LNCaP clone FGC (cell line): ENCODE measurements at regions not wholly inside any gene's neighbourhood (a gene's known extent, or its start where the extent isn't known, plus 50 kb on each side); places are given as distances from the start of the nearest gene placed in this dataset.

Experiments
- DNase-seq: peaks from one replicate; pipeline ENCODE4 v3.0.0-alpha.2; 2011; ENCODE audit warnings: low read depth
- H3K4me3 ChIP-seq: 2 replicates; pipeline ENCODE4 v1.5.1; 2011; ENCODE audit warnings: mild to moderate bottlenecking, low read depth, low read length, control low read depth
- TF ChIP-seq, protein P1 (sequence below): IDR thresholded peaks from 2 replicates; pipeline ENCODE4 v1.5.1; 2012; ENCODE audit warnings: mild to moderate bottlenecking; ENCODE audit not compliant: control insufficient read depth, insufficient read depth; ENCODE audit errors: extremely low read depth

DNA sequence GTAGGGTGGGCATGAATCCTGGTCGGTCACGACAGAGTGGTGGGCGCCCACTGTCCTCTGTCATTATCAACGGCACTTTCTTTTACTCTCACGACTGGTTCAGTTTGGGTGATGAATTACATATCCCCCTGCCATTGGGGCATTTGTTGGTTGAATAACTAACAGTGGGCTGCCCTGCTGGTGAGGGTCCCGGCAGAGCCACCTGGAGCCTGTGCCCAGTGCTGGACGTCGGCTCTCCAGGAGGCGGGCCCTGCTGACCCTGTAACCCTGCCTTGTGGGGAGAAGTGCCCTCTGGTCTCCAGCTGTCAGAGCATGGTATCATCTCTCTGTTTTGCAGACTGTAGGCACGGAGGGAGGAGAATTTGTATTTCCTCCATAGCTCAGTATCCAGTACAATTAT, 199.1 kb downstream of the GLRX3 start:
- H3K4me3 ChIP-seq, result no peak overlapping the region
- TF ChIP-seq, protein P1, sequence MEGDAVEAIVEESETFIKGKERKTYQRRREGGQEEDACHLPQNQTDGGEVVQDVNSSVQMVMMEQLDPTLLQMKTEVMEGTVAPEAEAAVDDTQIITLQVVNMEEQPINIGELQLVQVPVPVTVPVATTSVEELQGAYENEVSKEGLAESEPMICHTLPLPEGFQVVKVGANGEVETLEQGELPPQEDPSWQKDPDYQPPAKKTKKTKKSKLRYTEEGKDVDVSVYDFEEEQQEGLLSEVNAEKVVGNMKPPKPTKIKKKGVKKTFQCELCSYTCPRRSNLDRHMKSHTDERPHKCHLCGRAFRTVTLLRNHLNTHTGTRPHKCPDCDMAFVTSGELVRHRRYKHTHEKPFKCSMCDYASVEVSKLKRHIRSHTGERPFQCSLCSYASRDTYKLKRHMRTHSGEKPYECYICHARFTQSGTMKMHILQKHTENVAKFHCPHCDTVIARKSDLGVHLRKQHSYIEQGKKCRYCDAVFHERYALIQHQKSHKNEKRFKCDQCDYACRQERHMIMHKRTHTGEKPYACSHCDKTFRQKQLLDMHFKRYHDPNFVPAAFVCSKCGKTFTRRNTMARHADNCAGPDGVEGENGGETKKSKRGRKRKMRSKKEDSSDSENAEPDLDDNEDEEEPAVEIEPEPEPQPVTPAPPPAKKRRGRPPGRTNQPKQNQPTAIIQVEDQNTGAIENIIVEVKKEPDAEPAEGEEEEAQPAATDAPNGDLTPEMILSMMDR, result no peak
- no peak for DNase-seq

- no peak for DNase-seq
- no peak overlapping the region for H3K4me3 ChIP-seq
- TF ChIP-seq, protein P1, result peak; percentile 51
Observed at GRCh38 chr10:130336617-130337304, 200.6 kb downstream of the GLRX3 start.

DNA sequence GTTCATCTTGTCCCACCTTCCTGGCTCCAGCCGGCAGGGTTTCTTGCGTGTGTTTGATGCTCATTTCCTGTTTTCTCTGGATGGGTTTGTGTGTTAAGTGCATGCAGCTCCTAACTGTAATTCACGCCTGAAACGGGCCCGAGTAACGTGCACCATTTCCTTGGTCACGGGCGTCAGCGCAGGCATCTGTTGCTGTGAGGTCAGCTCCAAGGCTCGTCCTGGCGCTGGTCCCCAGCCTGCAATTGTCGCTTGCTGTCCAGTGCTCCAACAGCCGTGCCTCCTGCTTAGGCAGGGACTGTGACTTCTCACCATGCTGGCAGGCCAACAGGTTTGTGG, 201.1 kb downstream of the GLRX3 start:
- no peak overlapping the region for H3K4me3 ChIP-seq
- TF ChIP-seq, protein P1, result no peak
- no peak for DNase-seq

DNA sequence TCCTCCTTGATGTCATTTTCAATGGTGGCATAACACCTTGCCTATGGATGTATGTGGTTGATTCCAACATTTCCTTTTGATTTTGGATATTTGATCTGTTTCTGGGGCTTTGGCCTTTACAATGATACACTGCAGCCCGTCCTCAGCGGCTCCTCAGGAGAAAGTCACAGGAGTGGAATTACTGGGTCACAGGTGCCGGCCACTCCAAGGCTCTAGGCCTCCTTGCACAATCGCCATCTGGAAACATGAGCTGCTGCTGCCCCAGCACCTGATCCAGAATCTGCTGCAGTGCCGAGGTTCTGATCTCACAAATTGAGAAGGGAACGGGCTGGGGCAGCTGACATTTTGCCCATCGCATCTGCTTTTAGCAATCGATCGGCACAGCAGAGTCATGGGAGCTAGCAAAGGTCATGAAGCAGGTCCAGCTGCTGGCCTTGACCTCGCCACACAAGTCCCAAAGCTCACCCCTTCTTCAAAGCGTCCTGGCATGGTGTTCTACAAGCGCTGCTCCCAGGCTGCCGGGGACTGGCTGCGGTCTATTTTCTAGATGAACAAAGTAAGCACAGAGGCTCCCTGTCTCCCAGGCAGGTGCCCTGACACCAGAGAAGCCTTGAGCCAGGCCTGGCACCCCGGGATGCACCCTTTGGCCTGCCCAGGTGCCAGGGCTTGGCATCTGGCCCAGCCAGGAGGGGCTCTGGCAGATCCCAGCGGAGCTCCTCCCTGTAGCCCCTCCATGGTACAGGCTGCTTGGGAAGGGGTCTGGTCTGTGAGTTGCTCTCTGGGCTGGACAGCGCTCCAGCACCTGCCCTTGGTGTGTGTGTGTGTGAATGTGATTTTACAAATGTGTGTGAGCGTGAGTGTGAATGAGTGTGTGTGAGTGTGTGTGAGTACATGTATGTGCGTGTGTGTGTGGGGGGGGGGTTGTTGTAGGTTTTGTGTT, 201.8 kb downstream of the GLRX3 start:
- TF ChIP-seq, protein P1, result no peak

DNA sequence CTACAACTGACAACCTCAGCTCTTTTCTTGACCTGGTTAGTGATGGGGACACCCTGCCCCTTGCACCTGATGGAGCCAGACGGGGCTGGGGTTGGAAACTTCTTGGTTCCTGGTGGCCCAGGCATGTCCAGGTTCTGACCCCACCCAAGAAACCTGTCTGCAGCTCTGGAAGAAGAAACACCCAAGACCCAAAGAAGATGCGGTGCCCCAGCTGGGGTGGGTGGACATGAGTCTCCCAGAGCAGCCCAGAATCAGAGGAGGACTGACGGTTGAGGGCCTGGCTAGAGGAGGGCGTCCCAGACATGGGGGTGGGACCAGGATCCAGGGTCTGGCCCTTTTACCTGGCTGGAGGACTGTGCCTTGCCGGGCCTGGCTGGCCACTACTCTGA, 202.4 kb downstream of the GLRX3 start:
- TF ChIP-seq, protein P1, result no peak
- DNase-seq, result no peak

More for the DNA sequence above, 201.8 kb downstream of the GLRX3 start:
- H3K4me3 ChIP-seq, result no peak overlapping the region
- DNase-seq, result no peak

GRCh38 chr10:130339091-130339490, 202.9 kb downstream of the GLRX3 start:
- no peak overlapping the region for H3K4me3 ChIP-seq
- no peak for DNase-seq
- TF ChIP-seq, protein P1, result no peak

More for the DNA sequence above, 202.4 kb downstream of the GLRX3 start:
- H3K4me3 ChIP-seq, result no peak overlapping the region
